ENCODE measurements at regions not wholly inside any gene's neighbourhood (a gene's known extent, or its start where the extent isn't known, plus 50 kb on each side); places are given as distances from the start of the nearest gene placed in this dataset.

GRCh38 chr10:10847387-10847786, 170.3 kb upstream of the CELF2 start:
- H3K36me3 ChIP-seq, result no peaks in the 10 kb centered on the region
- H3K9me3 ChIP-seq, result no peaks in the 10 kb centered on the region
- TF ChIP-seq, protein P1, sequence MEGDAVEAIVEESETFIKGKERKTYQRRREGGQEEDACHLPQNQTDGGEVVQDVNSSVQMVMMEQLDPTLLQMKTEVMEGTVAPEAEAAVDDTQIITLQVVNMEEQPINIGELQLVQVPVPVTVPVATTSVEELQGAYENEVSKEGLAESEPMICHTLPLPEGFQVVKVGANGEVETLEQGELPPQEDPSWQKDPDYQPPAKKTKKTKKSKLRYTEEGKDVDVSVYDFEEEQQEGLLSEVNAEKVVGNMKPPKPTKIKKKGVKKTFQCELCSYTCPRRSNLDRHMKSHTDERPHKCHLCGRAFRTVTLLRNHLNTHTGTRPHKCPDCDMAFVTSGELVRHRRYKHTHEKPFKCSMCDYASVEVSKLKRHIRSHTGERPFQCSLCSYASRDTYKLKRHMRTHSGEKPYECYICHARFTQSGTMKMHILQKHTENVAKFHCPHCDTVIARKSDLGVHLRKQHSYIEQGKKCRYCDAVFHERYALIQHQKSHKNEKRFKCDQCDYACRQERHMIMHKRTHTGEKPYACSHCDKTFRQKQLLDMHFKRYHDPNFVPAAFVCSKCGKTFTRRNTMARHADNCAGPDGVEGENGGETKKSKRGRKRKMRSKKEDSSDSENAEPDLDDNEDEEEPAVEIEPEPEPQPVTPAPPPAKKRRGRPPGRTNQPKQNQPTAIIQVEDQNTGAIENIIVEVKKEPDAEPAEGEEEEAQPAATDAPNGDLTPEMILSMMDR (IDR thresholded peaks at IDR 0.05; ENCODE audit: low read depth, low read length), result no peak
- no peaks in the 10 kb centered on the region for H3K27me3 ChIP-seq
- H3K4me1 ChIP-seq, result no peaks in the 10 kb centered on the region
- H3K4me3 ChIP-seq (ENCODE audit: low read depth, low read length), result no peak overlapping the region
- no peak for DNase-seq

DNA sequence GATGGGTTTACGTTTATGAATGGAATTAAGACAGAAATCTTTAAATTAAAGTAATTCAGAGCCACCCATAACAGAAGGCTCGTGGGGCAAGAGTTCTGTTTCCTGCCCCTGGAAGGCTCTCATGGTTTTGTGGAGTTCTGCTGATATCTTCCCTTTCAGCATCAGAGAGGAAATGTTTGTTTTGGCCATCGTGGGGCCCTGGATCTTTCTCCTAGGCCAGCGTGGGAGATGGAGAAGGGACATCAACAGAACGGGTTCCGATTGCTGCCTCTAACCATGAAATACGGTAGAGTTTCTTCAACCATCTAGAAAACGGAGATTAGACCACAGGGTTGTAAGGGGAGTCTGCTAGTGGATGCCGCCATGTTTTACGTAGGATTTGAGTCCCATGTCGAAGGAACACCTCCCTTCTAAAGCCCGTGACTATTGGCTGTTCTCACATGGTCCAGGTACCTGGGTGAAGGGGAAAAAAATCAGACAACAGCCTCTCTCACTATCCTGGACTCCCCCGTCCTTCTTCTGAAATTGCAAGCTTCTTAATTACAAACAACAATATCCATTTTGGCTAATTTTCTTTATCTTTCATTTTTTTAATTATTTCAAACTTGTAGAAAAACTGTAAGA, 169.1 kb upstream of the CELF2 start:
- H3K4me3 ChIP-seq (ENCODE audit: low read depth, low read length), result no peak overlapping the region
- no peaks in the 10 kb centered on the region for H3K36me3 ChIP-seq
- H3K4me1 ChIP-seq, result no peaks in the 10 kb centered on the region
- DNase-seq, result no peak
- TF ChIP-seq, protein P1 (IDR thresholded peaks at IDR 0.05; ENCODE audit: low read depth, low read length), result no peak
- H3K27me3 ChIP-seq, result no peaks in the 10 kb centered on the region
- no peaks in the 10 kb centered on the region for H3K9me3 ChIP-seq

GRCh38 chr10:10849306-10849705, 168.4 kb upstream of the CELF2 start:
- H3K4me1 ChIP-seq, result no peaks in the 10 kb centered on the region
- no peaks in the 10 kb centered on the region for H3K36me3 ChIP-seq
- DNase-seq, result no peak
- H3K9me3 ChIP-seq, result no peaks in the 10 kb centered on the region
- TF ChIP-seq, protein P1 (IDR thresholded peaks at IDR 0.05; ENCODE audit: low read depth, low read length), result no peak
- no peaks in the 10 kb centered on the region for H3K27me3 ChIP-seq
- H3K4me3 ChIP-seq (ENCODE audit: low read depth, low read length), result no peak overlapping the region

- Histone ChIP-seq H3K4me1 (no peaks in the 10 kb centered on the region), H3K9me3 (no peaks in the 10 kb centered on the region), H3K4me3 (ENCODE audit: low read depth, low read length) (no peak overlapping the region), H3K27me3 (no peaks in the 10 kb centered on the region), H3K36me3 (no peaks in the 10 kb centered on the region)
- no peak for DNase-seq
- TF ChIP-seq, protein P1 (IDR thresholded peaks at IDR 0.05; ENCODE audit: low read depth, low read length), result no peak
These were observed 167.5 kb upstream of the CELF2 start for GRCh38 chr10:10850214-10850613.

GRCh38 chr10:10852464-10852863, 165.2 kb upstream of the CELF2 start:
- Histone ChIP-seq H3K4me1 (no peaks in the 10 kb centered on the region), H3K36me3 (no peaks in the 10 kb centered on the region), H3K27me3 (no peaks in the 10 kb centered on the region), H3K4me3 (ENCODE audit: low read depth, low read length) (no peak overlapping the region), H3K9me3 (no peaks in the 10 kb centered on the region)
- TF ChIP-seq, protein P1 (IDR thresholded peaks at IDR 0.05; ENCODE audit: low read depth, low read length), result no peak
- DNase-seq, result no peak

GRCh38 chr10:10853954-10854353, 163.7 kb upstream of the CELF2 start:
- no peak for DNase-seq
- Histone ChIP-seq H3K4me3 (ENCODE audit: low read depth, low read length) (no peak overlapping the region), H3K27me3 (no peaks in the 10 kb centered on the region), H3K4me1 (no peaks in the 10 kb centered on the region), H3K9me3 (no peaks in the 10 kb centered on the region), H3K36me3 (no peaks in the 10 kb centered on the region)
- TF ChIP-seq, protein P1 (IDR thresholded peaks at IDR 0.05; ENCODE audit: low read depth, low read length), result no peak
